Germinal center (tissue), 1 donor: ENCODE measurements at regions not wholly inside any gene's neighbourhood (a gene's known extent, or its start where the extent isn't known, plus 50 kb on each side); places are given as distances from the start of the nearest gene placed in this dataset.
"Not testable (repeated sequence)": the region's sequence is repeated elsewhere in the genome, so short reads cannot be mapped to it uniquely, and the experiment has no call there.

Experiments
- DNase-seq: peaks from one replicate; pipeline ENCODE4 v3.0.0; 2012; ENCODE audit warnings: mixed read lengths, low spot score

GRCh38 chr3:34650131-34650530, 851.7 kb downstream of the PDCD6IP start:
- DNase-seq, result no peak

- DNase-seq, result no peak
Observed at GRCh38 chr3:34668915-34669314, 870.5 kb downstream of the PDCD6IP start.

- no peak for DNase-seq
Observed at GRCh38 chr3:34669490-34669889, 871.1 kb downstream of the PDCD6IP start.

- no peak for DNase-seq
Observed at GRCh38 chr3:34675383-34676120, 877.1 kb downstream of the PDCD6IP start.

GRCh38 chr3:34676436-34676835, 878.0 kb downstream of the PDCD6IP start:
- no peak for DNase-seq

GRCh38 chr3:34678575-34678974, 880.1 kb downstream of the PDCD6IP start:
- no peak for DNase-seq

- DNase-seq, result not testable (repeated sequence)
Observed at GRCh38 chr3:34679055-34679454, 880.6 kb downstream of the PDCD6IP start.

GRCh38 chr3:34683851-34684250, 885.4 kb downstream of the PDCD6IP start:
- DNase-seq, result no peak

GRCh38 chr3:34686541-34686940, 888.1 kb downstream of the PDCD6IP start:
- DNase-seq, result no peak

- DNase-seq, result no peak
Observed at GRCh38 chr3:34687671-34688070, 889.2 kb downstream of the PDCD6IP start.

GRCh38 chr3:34696831-34697230, 898.4 kb downstream of the PDCD6IP start:
- DNase-seq, result no peak

GRCh38 chr3:34703053-34703452, 904.6 kb downstream of the PDCD6IP start:
- no peak for DNase-seq

- no peak for DNase-seq
Observed at GRCh38 chr3:34724916-34725499, 914.3 kb upstream of the ARPP21 start.

- no peak for DNase-seq
Observed at GRCh38 chr3:34725774-34726173, 913.6 kb upstream of the ARPP21 start.

- DNase-seq, result no peak
Observed at GRCh38 chr3:34727700-34728099, 911.6 kb upstream of the ARPP21 start.

GRCh38 chr3:34742151-34742550, 897.2 kb upstream of the ARPP21 start:
- DNase-seq, result no peak

- no peak for DNase-seq
Observed at GRCh38 chr3:34758630-34759261, 880.6 kb upstream of the ARPP21 start.

- no peak for DNase-seq
Observed at GRCh38 chr3:34777386-34777785, 861.9 kb upstream of the ARPP21 start.

GRCh38 chr3:34779092-34779491, 860.2 kb upstream of the ARPP21 start:
- no peak for DNase-seq

- no peak for DNase-seq
Observed at GRCh38 chr3:34780294-34780693, 859.0 kb upstream of the ARPP21 start.

- no peak for DNase-seq
Observed at GRCh38 chr3:34780973-34781372, 858.4 kb upstream of the ARPP21 start.

- DNase-seq, result no peak
Observed at GRCh38 chr3:34782871-34783270, 856.5 kb upstream of the ARPP21 start.

GRCh38 chr3:34783876-34784275, 855.4 kb upstream of the ARPP21 start:
- DNase-seq, result no peak
